OCI-LY3 (cell line): ENCODE measurements at regions not wholly inside any gene's neighbourhood (a gene's known extent, or its start where the extent isn't known, plus 50 kb on each side); places are given as distances from the start of the nearest gene placed in this dataset.
"Not testable (repeated sequence)": the region's sequence is repeated elsewhere in the genome, so short reads cannot be mapped to it uniquely, and the experiment has no call there.

Source experiments
- H2AFZ ChIP-seq: fragments of 200-600, 300-600 bp; shearing (Covaris generic); 2 replicates; pipeline ENCODE4 v1.6.0; 2014; ENCODE audit warnings: antibody characterized with exemption, low read depth, low read length
- H3K27ac ChIP-seq: fragments of 200-600, 300-600 bp; sonication (generic); 2 replicates; pipeline ENCODE4 v1.5.1; 2014; ENCODE audit warnings: mild to moderate bottlenecking, low read length, moderate library complexity, mixed read lengths
- H3K27me3 ChIP-seq: fragments of 200-600, 300-600 bp; sonication (generic); 2 replicates; pipeline ENCODE4 v1.6.1; 2014; ENCODE audit warnings: low read depth, low read length, mixed read lengths
- H3K36me3 ChIP-seq: fragments of 200-600, 300-600 bp; sonication (generic); replicated peaks from 2 replicates; pipeline ENCODE3; 2014; ENCODE audit warnings: low read depth, low read length, mixed read lengths
- H3K4me1 ChIP-seq: fragments of 300-600, 200-600 bp; sonication (generic); 2 replicates; pipeline ENCODE4 v1.6.1; 2014; ENCODE audit warnings: low read length, mixed read lengths
- H3K4me2 ChIP-seq: fragments of 200-600, 300-600 bp; sonication (generic); 2 replicates; pipeline ENCODE4 v1.6.1; 2014; ENCODE audit warnings: low read length, mixed read lengths
- H3K4me3 ChIP-seq: fragments of 300-600, 200-600 bp; sonication (generic); 2 replicates; pipeline ENCODE4 v1.5.1; 2014; ENCODE audit warnings: antibody characterized with exemption, mild to moderate bottlenecking, low read length, moderate library complexity
- H3K79me2 ChIP-seq: fragments of 300-600, 200-600 bp; shearing (Covaris generic); 2 replicates; pipeline ENCODE4 v1.6.1; 2014; ENCODE audit warnings: mild to moderate bottlenecking, low read length, mixed read lengths
- H3K9ac ChIP-seq: fragments of 300-600, 200-600 bp; shearing (Covaris generic); 2 replicates; pipeline ENCODE4 v1.6.0; 2014; ENCODE audit warnings: mild to moderate bottlenecking, low read length, moderate library complexity
- H3K9me3 ChIP-seq: fragments of 200-600, 300-600 bp; shearing (Covaris generic); 2 replicates; pipeline ENCODE4 v1.6.1; 2014; ENCODE audit warnings: low read length, mixed read lengths; ENCODE audit not compliant: insufficient read depth
- H4K20me1 ChIP-seq: fragments of 200-600, 300-600 bp; sonication (generic); 2 replicates; pipeline ENCODE4 v1.6.1; 2016; ENCODE audit warnings: low read length, mixed read lengths; ENCODE audit not compliant: insufficient read depth
- EZH2phosphoT487 ChIP-seq: fragments of 200-600 bp; shearing (Covaris generic); IDR thresholded peaks from 2 replicates; pipeline ENCODE4 v1.6.1; 2018; ENCODE audit warnings: antibody characterized with exemption, mixed run types, low read depth
- TF ChIP-seq, protein P1 (sequence below): fragments of 200-600, 300-600 bp; sonication (generic); IDR thresholded peaks from 2 replicates; pipeline ENCODE4 v1.5.1; 2014; ENCODE audit warnings: antibody characterized with exemption, low read length, low read depth

DNA sequence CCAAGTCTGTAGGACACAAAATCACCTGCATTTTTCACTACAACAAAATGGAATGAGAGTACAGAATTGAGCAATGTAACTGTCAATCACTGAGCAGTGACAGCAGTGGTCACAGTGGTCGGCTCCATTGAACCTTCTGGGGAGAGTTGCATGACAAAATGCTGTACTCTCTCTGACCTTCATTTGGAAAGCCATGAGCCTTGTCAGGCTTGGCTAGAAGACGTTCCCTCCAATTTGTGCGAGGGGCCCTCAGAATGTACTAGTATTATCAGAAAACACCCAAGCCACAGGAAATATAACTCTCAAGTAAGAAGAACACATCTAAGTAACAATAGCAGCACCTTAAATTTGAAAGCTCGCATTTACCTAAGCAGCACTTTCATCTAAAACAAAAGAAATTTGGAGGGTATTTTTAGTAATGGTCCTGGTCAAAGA, 425.6 kb upstream of the MEF2C start:
- Histone ChIP-seq H3K79me2 (no peaks in the 10 kb centered on the region), H3K27ac (no peak overlapping the region), H3K9me3 (no peaks in the 10 kb centered on the region), H3K4me2 (no peak overlapping the region; the same call in 1 of the 2 replicates), H2AFZ (peak overlapping the region; percentile 58; the same call in 1 of the 2 replicates), H3K4me3 (no peak overlapping the region), H3K36me3 (no peaks in the 10 kb centered on the region), H3K4me1 (peaks cover 44% of the 10 kb centered on the region), H3K27me3 (no peaks in the 10 kb centered on the region), H3K9ac (no peak overlapping the region), H4K20me1 (no peaks in the 10 kb centered on the region)
- TF ChIP-seq EZH2phosphoT487, result no peak
- TF ChIP-seq, protein P1, sequence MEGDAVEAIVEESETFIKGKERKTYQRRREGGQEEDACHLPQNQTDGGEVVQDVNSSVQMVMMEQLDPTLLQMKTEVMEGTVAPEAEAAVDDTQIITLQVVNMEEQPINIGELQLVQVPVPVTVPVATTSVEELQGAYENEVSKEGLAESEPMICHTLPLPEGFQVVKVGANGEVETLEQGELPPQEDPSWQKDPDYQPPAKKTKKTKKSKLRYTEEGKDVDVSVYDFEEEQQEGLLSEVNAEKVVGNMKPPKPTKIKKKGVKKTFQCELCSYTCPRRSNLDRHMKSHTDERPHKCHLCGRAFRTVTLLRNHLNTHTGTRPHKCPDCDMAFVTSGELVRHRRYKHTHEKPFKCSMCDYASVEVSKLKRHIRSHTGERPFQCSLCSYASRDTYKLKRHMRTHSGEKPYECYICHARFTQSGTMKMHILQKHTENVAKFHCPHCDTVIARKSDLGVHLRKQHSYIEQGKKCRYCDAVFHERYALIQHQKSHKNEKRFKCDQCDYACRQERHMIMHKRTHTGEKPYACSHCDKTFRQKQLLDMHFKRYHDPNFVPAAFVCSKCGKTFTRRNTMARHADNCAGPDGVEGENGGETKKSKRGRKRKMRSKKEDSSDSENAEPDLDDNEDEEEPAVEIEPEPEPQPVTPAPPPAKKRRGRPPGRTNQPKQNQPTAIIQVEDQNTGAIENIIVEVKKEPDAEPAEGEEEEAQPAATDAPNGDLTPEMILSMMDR, result no peak

DNA sequence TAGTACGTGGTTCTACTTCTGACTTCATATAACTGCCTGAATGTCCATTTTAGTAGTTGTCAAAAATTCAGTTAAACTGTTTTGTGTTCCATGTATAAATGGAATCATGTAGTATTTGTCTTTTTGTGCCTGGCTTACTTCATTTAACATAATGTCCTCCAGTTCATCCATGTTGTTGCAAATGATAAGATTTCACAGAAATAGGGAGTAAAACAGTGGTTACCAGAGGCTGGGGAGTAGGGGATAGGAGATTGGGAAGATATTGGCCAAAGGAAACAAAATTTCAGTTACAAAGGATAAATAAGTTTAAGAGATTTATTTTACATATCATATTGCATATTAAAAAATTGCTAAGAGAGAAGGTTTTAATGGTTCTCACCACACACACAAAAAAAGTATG, 425.0 kb upstream of the MEF2C start:
- no peaks in the 10 kb centered on the region for H3K9me3 ChIP-seq

DNA sequence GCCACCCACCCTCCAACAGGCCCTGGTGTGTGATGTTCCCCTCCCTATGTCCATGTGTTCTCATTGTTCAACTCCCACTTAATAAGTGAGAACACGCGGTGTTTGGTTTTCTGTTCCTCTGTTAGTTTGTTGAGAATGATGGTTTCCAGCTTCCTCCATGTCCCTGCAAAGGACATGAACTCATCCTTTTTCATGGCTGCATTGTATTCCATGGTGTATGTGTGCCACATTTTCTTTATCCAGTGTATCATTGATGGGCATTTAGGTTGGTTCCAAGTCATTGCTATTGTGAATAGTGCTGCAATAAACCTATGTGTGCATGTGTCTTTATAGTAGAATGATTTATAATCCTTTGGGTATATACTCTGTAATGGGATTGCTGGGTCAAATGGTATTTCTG, 424.2 kb upstream of the MEF2C start:
- H2AFZ ChIP-seq, H3K9me3 ChIP-seq, H3K27me3 ChIP-seq, H3K4me2 ChIP-seq, H4K20me1 ChIP-seq, H3K79me2 ChIP-seq, H3K9ac ChIP-seq, H3K4me3 ChIP-seq, H3K36me3 ChIP-seq, H3K27ac ChIP-seq: not testable (repeated sequence)
- peaks cover 44% of the 10 kb centered on the region for H3K4me1 ChIP-seq

More for the DNA sequence above, 425.0 kb upstream of the MEF2C start:
- no peak for TF ChIP-seq EZH2phosphoT487
- TF ChIP-seq, protein P1, result no peak
- Histone ChIP-seq H4K20me1 (no peaks in the 10 kb centered on the region), H3K9ac (no peak overlapping the region), H2AFZ (no peak overlapping the region), H3K36me3 (no peaks in the 10 kb centered on the region), H3K4me2 (no peak overlapping the region), H3K4me1 (peaks cover 44% of the 10 kb centered on the region), H3K27me3 (no peaks in the 10 kb centered on the region), H3K79me2 (no peaks in the 10 kb centered on the region), H3K4me3 (no peak overlapping the region), H3K27ac (no peak overlapping the region)

DNA sequence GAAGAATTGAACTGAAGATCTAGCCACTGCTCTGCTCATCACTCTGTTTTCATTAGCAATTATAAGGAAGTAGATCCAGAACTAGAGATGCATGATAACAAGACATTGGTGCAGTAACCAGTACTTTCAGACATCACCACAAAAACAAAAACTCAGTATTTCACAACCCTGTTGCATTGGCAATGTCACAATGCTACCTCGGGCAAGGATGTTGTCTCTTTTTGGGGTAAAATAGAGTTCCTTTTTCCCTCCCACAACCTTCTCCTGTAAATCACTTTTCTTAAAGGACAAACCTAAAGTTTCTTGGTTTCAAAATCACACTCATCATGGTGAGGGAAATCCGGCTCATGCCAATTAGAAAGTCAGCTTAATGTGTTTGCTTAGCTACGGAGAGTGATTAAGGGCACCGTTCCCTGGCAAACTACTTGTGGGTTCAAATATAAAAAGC, 420.1 kb upstream of the MEF2C start:
- Histone ChIP-seq H2AFZ (peak overlapping the region; percentile 79), H3K4me2 (peak overlapping the region; percentile 72), H3K9me3 (no peaks in the 10 kb centered on the region), H3K27ac (peak overlapping the region; percentile 77), H3K27me3 (no peaks in the 10 kb centered on the region), H3K79me2 (no peaks in the 10 kb centered on the region), H3K36me3 (no peaks in the 10 kb centered on the region), H3K4me1 (peaks cover 53% of the 10 kb centered on the region), H3K9ac (peak overlapping the region; percentile 47), H3K4me3 (peak overlapping the region; percentile 50), H4K20me1 (no peaks in the 10 kb centered on the region)
- TF ChIP-seq, protein P1, result no peak
- TF ChIP-seq EZH2phosphoT487, result no peak
